ENCODE measurements at regions not wholly inside any gene's neighbourhood (a gene's known extent, or its start where the extent isn't known, plus 50 kb on each side); places are given as distances from the start of the nearest gene placed in this dataset.

- TF ChIP-seq ZNF462 (CRISPR knock-in tag; IDR thresholded peaks at IDR 0.05) (no peak), ETS1 (IDR thresholded peaks at IDR 0.05) (no peak), STAT1 (IDR thresholded peaks at IDR 0.05; ENCODE audit: unreplicated experiment) (no peak), ZNF331 (CRISPR knock-in tag; IDR thresholded peaks at IDR 0.05; ENCODE audit: low read depth) (no peak), CREB1 (CRISPR knock-in tag; IDR thresholded peaks at IDR 0.05; ENCODE audit: low read depth) (no peak), EZH2 (IDR thresholded peaks at IDR 0.05; ENCODE audit: low read depth, unreplicated experiment) (no peak), NANOG (IDR thresholded peaks at IDR 0.05; ENCODE audit: borderline replicate concordance) (no peak), EZH2phosphoT487 (IDR thresholded peaks at IDR 0.05; ENCODE audit: unreplicated experiment) (no peak)
Observed at GRCh38 chr9:1938135-1938534, 77.0 kb upstream of the SMARCA2 start (continued).

GRCh38 chr9:1938675-1939170 lies 76.4 kb upstream of the SMARCA2 start:
- DNase-seq (ENCODE audit: low spot score) = no peak
- Mint-ChIP-seq H3K36me3 (ENCODE audit: low read depth) (0 out of 3 replicates have a peak, but pooled peaks cover 4% of the 10 kb centered on the region), H3K4me3 (no peak overlapping the region), H3K27me3 (ENCODE audit: insufficient read depth, low read depth, poor library complexity) (peaks cover 1% of the 10 kb centered on the region), H3K4me1 (no peaks in the 10 kb centered on the region), H3K27ac (no peak overlapping the region), H3K9me3 (peaks cover 3% of the 10 kb centered on the region; the same call in 1 of the 3 replicates)
- Histone ChIP-seq H3K36me3 (ENCODE audit: insufficient read depth) (no peaks in the 10 kb centered on the region), H3K9me2 (ENCODE audit: insufficient read depth) (0 out of 2 replicates have a peak, but pooled peaks cover 4% of the 10 kb centered on the region), H3K27ac (ENCODE audit: low read depth) (no peak overlapping the region), H3K4me2 (no peak overlapping the region), H2AFZ (no peak overlapping the region), H3K4me3 (no peak overlapping the region), H3K27me3 (ENCODE audit: insufficient read depth) (no peaks in the 10 kb centered on the region), H3F3A (replicated peaks; ENCODE audit: low read depth) (no peaks in the 10 kb centered on the region), H4K20me1 (replicated peaks; ENCODE audit: insufficient read depth) (no peaks in the 10 kb centered on the region), H3K79me2 (replicated peaks; ENCODE audit: insufficient read depth) (no peaks in the 10 kb centered on the region), H3K4me1 (ENCODE audit: insufficient read depth) (no peaks in the 10 kb centered on the region)
- no peak for ATAC-seq
- TF ChIP-seq, protein P1, sequence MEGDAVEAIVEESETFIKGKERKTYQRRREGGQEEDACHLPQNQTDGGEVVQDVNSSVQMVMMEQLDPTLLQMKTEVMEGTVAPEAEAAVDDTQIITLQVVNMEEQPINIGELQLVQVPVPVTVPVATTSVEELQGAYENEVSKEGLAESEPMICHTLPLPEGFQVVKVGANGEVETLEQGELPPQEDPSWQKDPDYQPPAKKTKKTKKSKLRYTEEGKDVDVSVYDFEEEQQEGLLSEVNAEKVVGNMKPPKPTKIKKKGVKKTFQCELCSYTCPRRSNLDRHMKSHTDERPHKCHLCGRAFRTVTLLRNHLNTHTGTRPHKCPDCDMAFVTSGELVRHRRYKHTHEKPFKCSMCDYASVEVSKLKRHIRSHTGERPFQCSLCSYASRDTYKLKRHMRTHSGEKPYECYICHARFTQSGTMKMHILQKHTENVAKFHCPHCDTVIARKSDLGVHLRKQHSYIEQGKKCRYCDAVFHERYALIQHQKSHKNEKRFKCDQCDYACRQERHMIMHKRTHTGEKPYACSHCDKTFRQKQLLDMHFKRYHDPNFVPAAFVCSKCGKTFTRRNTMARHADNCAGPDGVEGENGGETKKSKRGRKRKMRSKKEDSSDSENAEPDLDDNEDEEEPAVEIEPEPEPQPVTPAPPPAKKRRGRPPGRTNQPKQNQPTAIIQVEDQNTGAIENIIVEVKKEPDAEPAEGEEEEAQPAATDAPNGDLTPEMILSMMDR (conservative IDR thresholded peaks at IDR 0.05; ENCODE audit: low read depth in 2 of 2) = no peak
- TF ChIP-seq JUNB (IDR thresholded peaks at IDR 0.05; ENCODE audit: unreplicated experiment) (no peak), EZH2 (IDR thresholded peaks at IDR 0.05; ENCODE audit: low read depth, unreplicated experiment) (no peak), EZH2phosphoT487 (IDR thresholded peaks at IDR 0.05; ENCODE audit: unreplicated experiment) (no peak), ETS1 (IDR thresholded peaks at IDR 0.05) (no peak), NANOG (IDR thresholded peaks at IDR 0.05; ENCODE audit: borderline replicate concordance) (no peak), ZNF114 (CRISPR knock-in tag; IDR thresholded peaks at IDR 0.05) (no peak)

Data from GM23338 (cell line).